HepG2 (cell line): ENCODE measurements at regions not wholly inside any gene's neighbourhood (a gene's known extent, or its start where the extent isn't known, plus 50 kb on each side); places are given as distances from the start of the nearest gene placed in this dataset.

Source experiments
- ATAC-seq: fragments of 200-7000 bp; cut with Tn5 transposase; 3 replicates; pipeline ENCODE4 v1.9.1; 2020; ENCODE audit warnings: mild to moderate bottlenecking, moderate library complexity
- BruUV-seq: library from RNA; stranded (reverse); fragments of 400-500 nt; replicated peaks from 2 replicates; lab custom pipeline; 2021; lab: Mats Ljungman, UMichigan
- CTCF ChIA-PET: fragments of 300-600 bp; formaldehyde crosslinking; extraction: SDS; loops from one replicate; lab custom pipeline; 2021; ENCODE audit warnings: low total read pairs, inconsistent platforms, low intra/inter-chr PET ratio; lab: Yijun Ruan, JAX
- POLR2A ChIA-PET: fragments of 350-600 bp; sonication (Branson Sonifier 250); formaldehyde crosslinking; loops from one replicate; lab custom pipeline; 2020; ENCODE audit warnings: antibody characterized with exemption, inconsistent platforms; lab: Yijun Ruan, JAX
- DNase-seq: peaks from one replicate; pipeline ENCODE4 v3.0.0-alpha.2; 2015; ENCODE audit warnings: low spot score
- FAIRE-seq: peaks from 3 replicates; lab custom pipeline; 2011; peaks lifted over from hg19 to GRCh38; lab: Jason Lieb, UNC
- H2AFZ ChIP-seq: one replicate; pipeline ENCODE4 v1.6.1; 2011; ENCODE audit warnings: low read length, inconsistent platforms
- H3K27ac ChIP-seq: fragments of 300-600 bp; 3 replicates; pipeline ENCODE4 v1.8.0; 2011; ENCODE audit warnings: mixed run types, mild to moderate bottlenecking, mixed read lengths, low read length, inconsistent platforms; ENCODE audit not compliant: insufficient read depth; ENCODE audit errors: extremely low read length
- H3K27me3 ChIP-seq, 2 experiments: fragments of 200-600 bp in 1 of 2; 2 replicates in 1 of 2; 3 replicates in 1 of 2; pipeline versions ENCODE4 v1.6.0 to v1.8.0; 2011; ENCODE audit warnings: low read length in 2 of 2, mild to moderate bottlenecking in 2 of 2, moderate library complexity in 2 of 2, inconsistent platforms in 1 of 2; ENCODE audit not compliant: insufficient read depth in 2 of 2, control insufficient read depth in 1 of 2
- H3K36me3 ChIP-seq, 2 experiments: fragments of 200-600 bp in 1 of 2; replicated peaks in 1 of 2; 2 replicates in 1 of 2; 3 replicates in 1 of 2; pipeline versions ENCODE4 v1.5.1 to v1.8.0; 2011; ENCODE audit warnings: low read length in 2 of 2, inconsistent platforms in 1 of 2; ENCODE audit not compliant: insufficient read depth in 2 of 2, control insufficient read depth in 1 of 2
- H3K4me1 ChIP-seq: 2 replicates; pipeline ENCODE4 v1.5.1; 2012; ENCODE audit warnings: low read length, inconsistent platforms; ENCODE audit not compliant: insufficient read depth
- H3K4me2 ChIP-seq: 2 replicates; pipeline ENCODE4 v1.6.0; 2011; ENCODE audit warnings: low read depth, low read length, inconsistent platforms
- H3K4me3 ChIP-seq, 3 experiments: fragments of 200-600 bp in 1 of 3; sonication (generic), shearing (Covaris generic) in 1 of 3; replicated peaks in 1 of 3; 2 replicates each; pipeline ENCODE4 v1.5.1; 2011 to 2016; ENCODE audit warnings: low read length in 3 of 3, inconsistent platforms in 2 of 3, low read depth in 2 of 3, mild to moderate bottlenecking in 2 of 3, control low read depth in 1 of 3, mixed read lengths in 1 of 3; ENCODE audit not compliant: insufficient read depth in 1 of 3
- H3K79me2 ChIP-seq: one replicate; pipeline ENCODE4 v1.6.1; 2011; ENCODE audit warnings: low read length, inconsistent platforms; ENCODE audit not compliant: insufficient read depth
- H3K9ac ChIP-seq: 2 replicates; pipeline ENCODE4 v1.6.0; 2011; ENCODE audit warnings: mild to moderate bottlenecking, low read depth, low read length, inconsistent platforms; ENCODE audit not compliant: insufficient read depth
- H3K9me3 ChIP-seq: 2 replicates; pipeline ENCODE4 v1.5.1; 2012; ENCODE audit warnings: mild to moderate bottlenecking, low read length
- H4K20me1 ChIP-seq: 2 replicates; pipeline ENCODE4 v1.6.0; 2011; ENCODE audit warnings: inconsistent platforms, mild to moderate bottlenecking, low read length, moderate library complexity; ENCODE audit not compliant: insufficient read depth
- ARNTL ChIP-seq: sonication (generic); formaldehyde crosslinking; IDR thresholded peaks from 2 replicates; pipeline ENCODE4 v1.4.0; 2020; ENCODE audit warnings: mild to moderate bottlenecking, missing genetic modification reagents
- DZIP1 ChIP-seq: sonication (generic); formaldehyde crosslinking; IDR thresholded peaks from 2 replicates; pipeline ENCODE4 v1.5.0; 2020; ENCODE audit warnings: mild to moderate bottlenecking, missing genetic modification reagents
- GABPB1 ChIP-seq: IDR thresholded peaks from 2 replicates; pipeline ENCODE4 v1.6.1; 2016; ENCODE audit warnings: mild to moderate bottlenecking, missing genetic modification reagents, moderate library complexity, missing compliant biosample characterization
- KLF12 ChIP-seq: sonication (generic); formaldehyde crosslinking; IDR thresholded peaks from 2 replicates; pipeline ENCODE4 v1.4.0; 2020; ENCODE audit warnings: missing genetic modification reagents, borderline replicate concordance
- MIXL1 ChIP-seq: IDR thresholded peaks from 2 replicates; pipeline ENCODE4 v1.6.1; 2016
- PHB2 ChIP-seq: fragments of 450-650 bp; IDR thresholded peaks from 2 replicates; pipeline ENCODE4 v1.6.1; 2018; ENCODE audit not compliant: partially characterized antibody
- SNAPC4 ChIP-seq: sonication (generic); formaldehyde crosslinking; IDR thresholded peaks from 2 replicates; pipeline ENCODE4 v1.4.0; 2020; ENCODE audit warnings: mild to moderate bottlenecking, missing genetic modification reagents
- ZNF251 ChIP-seq: sonication (generic); formaldehyde crosslinking; IDR thresholded peaks from 2 replicates; pipeline ENCODE4 v1.9.0; 2021; ENCODE audit warnings: mild to moderate bottlenecking, missing genetic modification reagents
- ZNF841 ChIP-seq: sonication (generic); formaldehyde crosslinking; IDR thresholded peaks from 2 replicates; pipeline ENCODE4 v1.8.1; 2023; ENCODE audit warnings: missing genetic modification reagents, borderline replicate concordance
- ZSCAN29 ChIP-seq: sonication (generic); formaldehyde crosslinking; conservative IDR thresholded peaks from 2 replicates; pipeline ENCODE4 v1.4.0; 2020; ENCODE audit warnings: mild to moderate bottlenecking, missing genetic modification reagents
- WGBS: methylation state at CpG from one replicate; pipeline ENCODE4 v1.1.6; 2017; ENCODE audit warnings: low lambda C conversion rate; 5-methylcytosine and 5-hydroxymethylcytosine counted together
- in situ Hi-C: cut with HindIII; loops from 2 replicates; pipeline ENCODE4 v1.10.0; 2017; ENCODE audit warnings: low pct_unique_long_range_greater_than_20kb; ENCODE audit not compliant: extremely low pct_ligation_motif_present
- intact Hi-C: fragments of 100-400 bp; cut with micrococcal nuclease; formaldehyde crosslinking; loops from one replicate; pipeline ENCODE4 v1.10.0; 2022; ENCODE audit not compliant: unreplicated experiment

GRCh38 chr21:21662776-21663175 is 664.6 kb downstream of the NCAM2 start:
- ChIA-PET CTCF (no interaction called here), POLR2A (no interaction called here)
- no peak overlapping the region for H3K27ac ChIP-seq
- ATAC-seq, result no peak
- H3K9me3 ChIP-seq, result peaks cover 77% of the 10 kb centered on the region
- H3K4me2 ChIP-seq, result no peak overlapping the region
- no peak overlapping the region for H3K9ac ChIP-seq
- no peak for DNase-seq
- no peaks in the 10 kb centered on the region for H3K4me1 ChIP-seq
- 0% methylated on average over 1 of the region's 1 CpG for WGBS
- intact Hi-C loops (no loop called here), in situ Hi-C loops (no loop called here)
- no TSS peak for BruUV-seq
- no peaks in the 10 kb centered on the region for H4K20me1 ChIP-seq
- H3K27me3 ChIP-seq, result no peaks in the 10 kb centered on the region
- FAIRE-seq, result no peak
- H2AFZ ChIP-seq, result no peak overlapping the region
- no peaks in the 10 kb centered on the region for H3K36me3 ChIP-seq
- TF ChIP-seq ARNTL (CRISPR knock-in tag), result no peak
- TF ChIP-seq ZNF251 (CRISPR knock-in tag), result no peak
- no peak for TF ChIP-seq GABPB1 (CRISPR knock-in tag)
- TF ChIP-seq ZNF841, result no peak
- TF ChIP-seq KLF12 (CRISPR knock-in tag), result no peak
- no peak for TF ChIP-seq PHB2
- TF ChIP-seq DZIP1, result no peak
- no peak for TF ChIP-seq ZSCAN29 (CRISPR knock-in tag)
- TF ChIP-seq MIXL1 (CRISPR knock-in tag), result no peak
- TF ChIP-seq SNAPC4, result no peak
- TF ChIP-seq, all 625 proteins: peak for 0
- Histone ChIP-seq H3K4me3 (no peak overlapping the region), H3K79me2 (no peaks in the 10 kb centered on the region)
